ENCODE measurements at regions not wholly inside any gene's neighbourhood (a gene's known extent, or its start where the extent isn't known, plus 50 kb on each side); places are given as distances from the start of the nearest gene placed in this dataset.

- TF ChIP-seq CTCF (IDR thresholded peaks at IDR 0.05) (no peak), POLR2A (IDR thresholded peaks at IDR 0.05) (no peak)
Measured at GRCh38 chr1:4081806-4082711, 182.0 kb upstream of the C1orf174 start.
